HepG2 (cell line): ENCODE measurements at regions not wholly inside any gene's neighbourhood (a gene's known extent, or its start where the extent isn't known, plus 50 kb on each side); places are given as distances from the start of the nearest gene placed in this dataset.

Source experiments
- ATAC-seq: fragments of 200-7000 bp; cut with Tn5 transposase; 3 replicates; pipeline ENCODE4 v1.9.1; 2020; ENCODE audit warnings: mild to moderate bottlenecking, moderate library complexity
- BruUV-seq: library from RNA; stranded (reverse); fragments of 400-500 nt; replicated peaks from 2 replicates; lab custom pipeline; 2021; lab: Mats Ljungman, UMichigan
- CTCF ChIA-PET: fragments of 300-600 bp; formaldehyde crosslinking; extraction: SDS; loops from one replicate; lab custom pipeline; 2021; ENCODE audit warnings: low total read pairs, inconsistent platforms, low intra/inter-chr PET ratio; lab: Yijun Ruan, JAX
- POLR2A ChIA-PET: fragments of 350-600 bp; sonication (Branson Sonifier 250); formaldehyde crosslinking; loops from one replicate; lab custom pipeline; 2020; ENCODE audit warnings: antibody characterized with exemption, inconsistent platforms; lab: Yijun Ruan, JAX
- DNase-seq: peaks from one replicate; pipeline ENCODE4 v3.0.0-alpha.2; 2015; ENCODE audit warnings: low spot score
- FAIRE-seq: peaks from 3 replicates; lab custom pipeline; 2011; peaks lifted over from hg19 to GRCh38; lab: Jason Lieb, UNC
- H2AFZ ChIP-seq: one replicate; pipeline ENCODE4 v1.6.1; 2011; ENCODE audit warnings: low read length, inconsistent platforms
- H3K27ac ChIP-seq: fragments of 300-600 bp; 3 replicates; pipeline ENCODE4 v1.8.0; 2011; ENCODE audit warnings: mixed run types, mild to moderate bottlenecking, mixed read lengths, low read length, inconsistent platforms; ENCODE audit not compliant: insufficient read depth; ENCODE audit errors: extremely low read length
- H3K27me3 ChIP-seq, 2 experiments: fragments of 200-600 bp in 1 of 2; 2 replicates in 1 of 2; 3 replicates in 1 of 2; pipeline versions ENCODE4 v1.6.0 to v1.8.0; 2011; ENCODE audit warnings: low read length in 2 of 2, mild to moderate bottlenecking in 2 of 2, moderate library complexity in 2 of 2, inconsistent platforms in 1 of 2; ENCODE audit not compliant: insufficient read depth in 2 of 2, control insufficient read depth in 1 of 2
- H3K36me3 ChIP-seq, 2 experiments: fragments of 200-600 bp in 1 of 2; replicated peaks in 1 of 2; 2 replicates in 1 of 2; 3 replicates in 1 of 2; pipeline versions ENCODE4 v1.5.1 to v1.8.0; 2011; ENCODE audit warnings: low read length in 2 of 2, inconsistent platforms in 1 of 2; ENCODE audit not compliant: insufficient read depth in 2 of 2, control insufficient read depth in 1 of 2
- H3K4me1 ChIP-seq: 2 replicates; pipeline ENCODE4 v1.5.1; 2012; ENCODE audit warnings: low read length, inconsistent platforms; ENCODE audit not compliant: insufficient read depth
- H3K4me2 ChIP-seq: 2 replicates; pipeline ENCODE4 v1.6.0; 2011; ENCODE audit warnings: low read depth, low read length, inconsistent platforms
- H3K4me3 ChIP-seq, 3 experiments: fragments of 200-600 bp in 1 of 3; sonication (generic), shearing (Covaris generic) in 1 of 3; replicated peaks in 1 of 3; 2 replicates each; pipeline ENCODE4 v1.5.1; 2011 to 2016; ENCODE audit warnings: low read length in 3 of 3, inconsistent platforms in 2 of 3, low read depth in 2 of 3, mild to moderate bottlenecking in 2 of 3, control low read depth in 1 of 3, mixed read lengths in 1 of 3; ENCODE audit not compliant: insufficient read depth in 1 of 3
- H3K79me2 ChIP-seq: one replicate; pipeline ENCODE4 v1.6.1; 2011; ENCODE audit warnings: low read length, inconsistent platforms; ENCODE audit not compliant: insufficient read depth
- H3K9ac ChIP-seq: 2 replicates; pipeline ENCODE4 v1.6.0; 2011; ENCODE audit warnings: mild to moderate bottlenecking, low read depth, low read length, inconsistent platforms; ENCODE audit not compliant: insufficient read depth
- H3K9me3 ChIP-seq: 2 replicates; pipeline ENCODE4 v1.5.1; 2012; ENCODE audit warnings: mild to moderate bottlenecking, low read length
- H4K20me1 ChIP-seq: 2 replicates; pipeline ENCODE4 v1.6.0; 2011; ENCODE audit warnings: inconsistent platforms, mild to moderate bottlenecking, low read length, moderate library complexity; ENCODE audit not compliant: insufficient read depth
- KDM6A ChIP-seq: IDR thresholded peaks from 2 replicates; pipeline ENCODE4 v1.6.1; 2016; ENCODE audit warnings: low read depth
- MAZ ChIP-seq, 2 experiments: sonication (generic) in 1 of 2; formaldehyde crosslinking in 1 of 2; IDR thresholded peaks; 2 replicates each; pipeline versions ENCODE4 v1.5.0 to v1.6.1; 2012 to 2020; ENCODE audit warnings: low read depth in 2 of 2, mild to moderate bottlenecking in 2 of 2, borderline replicate concordance in 1 of 2, improper control_type of control experiment in 1 of 2, low read length in 1 of 2, missing genetic modification reagents in 1 of 2, moderate library complexity in 1 of 2
- NCOA2 ChIP-seq: sonication (generic); formaldehyde crosslinking; IDR thresholded peaks from 2 replicates; pipeline ENCODE4 v1.8.0; 2022; ENCODE audit warnings: inconsistent platforms
- ONECUT2 ChIP-seq: sonication (generic); formaldehyde crosslinking; IDR thresholded peaks from 2 replicates; pipeline ENCODE4 v1.4.0; 2020; ENCODE audit warnings: missing genetic modification reagents
- PAXIP1 ChIP-seq: sonication (generic); formaldehyde crosslinking; conservative IDR thresholded peaks from 2 replicates; pipeline ENCODE4 v1.4.0; 2020; ENCODE audit warnings: mild to moderate bottlenecking, missing genetic modification reagents, moderate library complexity
- RFX3 ChIP-seq: IDR thresholded peaks from 2 replicates; pipeline ENCODE4 v1.6.1; 2016; ENCODE audit warnings: missing biosample characterization, missing genetic modification reagents
- ZSCAN22 ChIP-seq: sonication (generic); formaldehyde crosslinking; IDR thresholded peaks from 2 replicates; pipeline ENCODE4 v1.4.0; 2020; ENCODE audit warnings: mild to moderate bottlenecking, missing genetic modification reagents
- WGBS: methylation state at CpG from one replicate; pipeline ENCODE4 v1.1.6; 2017; ENCODE audit warnings: low lambda C conversion rate; 5-methylcytosine and 5-hydroxymethylcytosine counted together
- in situ Hi-C: cut with HindIII; loops from 2 replicates; pipeline ENCODE4 v1.10.0; 2017; ENCODE audit warnings: low pct_unique_long_range_greater_than_20kb; ENCODE audit not compliant: extremely low pct_ligation_motif_present
- intact Hi-C: fragments of 100-400 bp; cut with micrococcal nuclease; formaldehyde crosslinking; loops from one replicate; pipeline ENCODE4 v1.10.0; 2022; ENCODE audit not compliant: unreplicated experiment
- TF ChIP-seq, protein P1 (sequence below): IDR thresholded peaks from 2 replicates; pipeline ENCODE4 v1.4.0; 2020; ENCODE audit warnings: mild to moderate bottlenecking, missing genetic modification reagents
- TF ChIP-seq, protein P2 (sequence below): IDR thresholded peaks from 2 replicates; pipeline ENCODE4 v1.6.1; 2016

DNA sequence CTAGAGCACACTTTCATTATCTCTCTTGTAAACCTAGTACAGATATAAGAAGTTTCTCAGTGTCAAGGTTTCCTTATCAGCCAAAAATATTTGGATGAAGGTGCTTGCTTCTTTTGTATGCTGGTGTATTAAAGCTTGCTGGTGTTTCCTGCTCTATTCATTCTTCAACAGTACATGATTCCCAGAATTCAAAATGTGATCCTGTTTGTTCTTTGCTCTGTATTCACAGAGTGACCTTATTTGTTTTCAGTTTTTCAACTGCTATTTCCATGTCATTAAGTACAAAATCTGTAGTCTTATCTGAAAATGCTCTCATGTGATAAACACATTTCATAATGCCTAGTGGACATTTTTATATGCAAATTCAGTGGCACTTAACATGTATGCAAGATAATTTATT lies 1185.8 kb downstream of the SUCLG1 start:
- Histone ChIP-seq H3K79me2 (no peaks in the 10 kb centered on the region), H4K20me1 (no peaks in the 10 kb centered on the region), H3K9me3 (peaks cover 77% of the 10 kb centered on the region), H2AFZ (no peak overlapping the region), H3K27ac (no peak overlapping the region), H3K27me3 (no peaks in the 10 kb centered on the region)
- BruUV-seq = no TSS peak
- in situ Hi-C loops = no loop called here
- intact Hi-C loops = no loop called here
- POLR2A ChIA-PET = no interaction called here
- TF ChIP-seq ZSCAN22 (CRISPR knock-in tag) = no peak
- TF ChIP-seq, all 625 proteins: peak for 0
- H3K4me2 ChIP-seq = no peak overlapping the region
- H3K4me3 ChIP-seq = no peak overlapping the region
- no peaks in the 10 kb centered on the region for H3K4me1 ChIP-seq
- H3K9ac ChIP-seq = no peak overlapping the region
- DNase-seq = no peak
- no peak for ATAC-seq
- no peaks in the 10 kb centered on the region for H3K36me3 ChIP-seq
- no peak for FAIRE-seq
- CTCF ChIA-PET = no interaction called here

DNA sequence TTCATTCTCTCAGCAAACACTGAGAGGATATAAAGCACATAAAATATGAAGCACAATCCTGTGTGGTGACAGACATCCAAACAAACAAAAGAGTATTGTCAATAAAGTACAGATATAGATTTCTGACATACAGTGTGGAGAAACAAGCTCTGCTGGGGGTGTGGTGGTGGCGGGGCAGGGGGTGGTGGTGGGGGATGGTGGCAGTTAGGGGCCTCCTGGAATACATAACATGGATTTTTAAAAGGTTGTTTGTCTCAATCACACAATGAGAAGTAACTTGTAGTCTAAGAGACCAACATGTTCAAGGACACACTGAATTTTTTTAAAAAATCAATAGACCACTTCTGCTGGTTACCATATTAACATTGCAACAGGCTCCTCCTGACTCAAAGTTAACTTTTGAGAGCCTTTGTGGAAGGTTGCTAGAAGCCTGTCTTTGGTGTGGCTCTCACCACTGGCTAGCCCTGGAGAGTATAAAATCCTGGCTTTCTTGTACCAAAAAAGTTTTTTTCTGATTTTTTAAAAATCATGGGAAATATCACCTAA lies 1197.4 kb downstream of the SUCLG1 start:
- H3K27ac ChIP-seq = peak overlapping the region; percentile 19
- no peak overlapping the region for H3K4me3 ChIP-seq
- H3K36me3 ChIP-seq = no peaks in the 10 kb centered on the region
- peaks cover 9% of the 10 kb centered on the region for H3K4me1 ChIP-seq
- H3K4me2 ChIP-seq = no peak overlapping the region
- ChIA-PET CTCF (no interaction called here), POLR2A (interaction anchor here (0.5 to 1.2 kb wide), 2 partner anchors 1038 to 1189 kb away, joined by 3 read pairs; no protein-coding TSS in a partner anchor)
- H3K9ac ChIP-seq = no peak overlapping the region
- no peaks in the 10 kb centered on the region for H4K20me1 ChIP-seq
- no peak overlapping the region for H2AFZ ChIP-seq
- WGBS = 4% methylated on average over 1 of the region's 1 CpG
- H3K27me3 ChIP-seq = no peaks in the 10 kb centered on the region; a peak in 1 of 5 replicates
- in situ Hi-C loops (no loop called here), intact Hi-C loops (loop anchor here (2.0 kb wide), 1 partner anchor 1039 kb away; no protein-coding TSS in a partner anchor)
- BruUV-seq = no TSS peak
- peak; percentile 94 for ATAC-seq
- peaks cover 85% of the 10 kb centered on the region for H3K9me3 ChIP-seq
- FAIRE-seq = no peak
- H3K79me2 ChIP-seq = no peaks in the 10 kb centered on the region
- peak; percentile 50 for DNase-seq
- TF ChIP-seq ONECUT2 (peak; percentile 93), NCOA2 (CRISPR knock-in tag) (peak; percentile 47; the same call in 1 of the 2 replicates), MAZ (IDR thresholded peaks at IDR 0.05; ENCODE audit: borderline replicate concordance, low read depth, low read length) (0 out of 2 replicates have a peak, but pooled peaks have one; percentile 32), MAZ (CRISPR knock-in tag; IDR thresholded peaks at IDR 0.05; ENCODE audit: low read depth) (no peak), KDM6A (CRISPR knock-in tag) (peak; percentile 50; the same call in 1 of the 2 replicates), PAXIP1 (peak; percentile 83), RFX3 (CRISPR knock-in tag) (no peak)
- TF ChIP-seq, protein P1, sequence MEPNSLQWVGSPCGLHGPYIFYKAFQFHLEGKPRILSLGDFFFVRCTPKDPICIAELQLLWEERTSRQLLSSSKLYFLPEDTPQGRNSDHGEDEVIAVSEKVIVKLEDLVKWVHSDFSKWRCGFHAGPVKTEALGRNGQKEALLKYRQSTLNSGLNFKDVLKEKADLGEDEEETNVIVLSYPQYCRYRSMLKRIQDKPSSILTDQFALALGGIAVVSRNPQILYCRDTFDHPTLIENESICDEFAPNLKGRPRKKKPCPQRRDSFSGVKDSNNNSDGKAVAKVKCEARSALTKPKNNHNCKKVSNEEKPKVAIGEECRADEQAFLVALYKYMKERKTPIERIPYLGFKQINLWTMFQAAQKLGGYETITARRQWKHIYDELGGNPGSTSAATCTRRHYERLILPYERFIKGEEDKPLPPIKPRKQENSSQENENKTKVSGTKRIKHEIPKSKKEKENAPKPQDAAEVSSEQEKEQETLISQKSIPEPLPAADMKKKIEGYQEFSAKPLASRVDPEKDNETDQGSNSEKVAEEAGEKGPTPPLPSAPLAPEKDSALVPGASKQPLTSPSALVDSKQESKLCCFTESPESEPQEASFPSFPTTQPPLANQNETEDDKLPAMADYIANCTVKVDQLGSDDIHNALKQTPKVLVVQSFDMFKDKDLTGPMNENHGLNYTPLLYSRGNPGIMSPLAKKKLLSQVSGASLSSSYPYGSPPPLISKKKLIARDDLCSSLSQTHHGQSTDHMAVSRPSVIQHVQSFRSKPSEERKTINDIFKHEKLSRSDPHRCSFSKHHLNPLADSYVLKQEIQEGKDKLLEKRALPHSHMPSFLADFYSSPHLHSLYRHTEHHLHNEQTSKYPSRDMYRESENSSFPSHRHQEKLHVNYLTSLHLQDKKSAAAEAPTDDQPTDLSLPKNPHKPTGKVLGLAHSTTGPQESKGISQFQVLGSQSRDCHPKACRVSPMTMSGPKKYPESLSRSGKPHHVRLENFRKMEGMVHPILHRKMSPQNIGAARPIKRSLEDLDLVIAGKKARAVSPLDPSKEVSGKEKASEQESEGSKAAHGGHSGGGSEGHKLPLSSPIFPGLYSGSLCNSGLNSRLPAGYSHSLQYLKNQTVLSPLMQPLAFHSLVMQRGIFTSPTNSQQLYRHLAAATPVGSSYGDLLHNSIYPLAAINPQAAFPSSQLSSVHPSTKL (CRISPR knock-in tag) = peak; percentile 68; the same call in 1 of the 2 replicates
- TF ChIP-seq, protein P2, sequence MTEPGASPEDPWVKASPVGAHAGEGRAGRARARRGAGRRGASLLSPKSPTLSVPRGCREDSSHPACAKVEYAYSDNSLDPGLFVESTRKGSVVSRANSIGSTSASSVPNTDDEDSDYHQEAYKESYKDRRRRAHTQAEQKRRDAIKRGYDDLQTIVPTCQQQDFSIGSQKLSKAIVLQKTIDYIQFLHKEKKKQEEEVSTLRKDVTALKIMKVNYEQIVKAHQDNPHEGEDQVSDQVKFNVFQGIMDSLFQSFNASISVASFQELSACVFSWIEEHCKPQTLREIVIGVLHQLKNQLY (CRISPR knock-in tag) = 0 out of 2 replicates have a peak, but pooled peaks have one; percentile 13
